ENCODE measurements at regions not wholly inside any gene's neighbourhood (a gene's known extent, or its start where the extent isn't known, plus 50 kb on each side); places are given as distances from the start of the nearest gene placed in this dataset.

- no peak for TF ChIP-seq EZH2phosphoT487 (IDR thresholded peaks at IDR 0.05; ENCODE audit: low read depth)
- TF ChIP-seq CTCF (IDR thresholded peaks at IDR 0.05; ENCODE audit: low read depth, low read length), result no peak
- Histone ChIP-seq H3K4me3 (ENCODE audit: low read length) (peak overlapping the region; percentile 66), H2AFZ (ENCODE audit: low read depth, low read length) (no peak overlapping the region), H4K20me1 (ENCODE audit: insufficient read depth, low read length) (0 out of 2 replicates have a peak, but pooled peaks cover 4% of the 10 kb centered on the region), H3K9ac (ENCODE audit: low read length) (no peak overlapping the region), H3K36me3 (replicated peaks; ENCODE audit: low read depth, low read length) (no peaks in the 10 kb centered on the region), H3K27me3 (ENCODE audit: low read depth, low read length) (peaks cover 6% of the 10 kb centered on the region), H3K4me2 (ENCODE audit: low read length) (peak overlapping the region; percentile 88), H3K27ac (ENCODE audit: low read length) (no peak overlapping the region), H3K4me1 (ENCODE audit: low read length) (peaks cover 25% of the 10 kb centered on the region), H3K79me2 (ENCODE audit: low read length) (no peaks in the 10 kb centered on the region), H3K9me3 (ENCODE audit: insufficient read depth, low read length) (no peaks in the 10 kb centered on the region)
These were observed 75.7 kb downstream of the PITPNM2 start for GRCh38 chr12:123075087-123075645.

- Histone ChIP-seq H3K9me3 (ENCODE audit: insufficient read depth, low read length) (no peaks in the 10 kb centered on the region), H3K79me2 (ENCODE audit: low read length) (no peaks in the 10 kb centered on the region), H3K4me2 (ENCODE audit: low read length) (no peak overlapping the region), H3K36me3 (replicated peaks; ENCODE audit: low read depth, low read length) (no peaks in the 10 kb centered on the region), H3K4me3 (ENCODE audit: low read length) (no peak overlapping the region), H3K4me1 (ENCODE audit: low read length) (peaks cover 25% of the 10 kb centered on the region), H3K27ac (ENCODE audit: low read length) (no peak overlapping the region), H3K27me3 (ENCODE audit: low read depth, low read length) (peaks cover 6% of the 10 kb centered on the region), H3K9ac (ENCODE audit: low read length) (no peak overlapping the region), H4K20me1 (ENCODE audit: insufficient read depth, low read length) (0 out of 2 replicates have a peak, but pooled peaks cover 4% of the 10 kb centered on the region), H2AFZ (ENCODE audit: low read depth, low read length) (no peak overlapping the region)
- no peak for TF ChIP-seq EZH2phosphoT487 (IDR thresholded peaks at IDR 0.05; ENCODE audit: low read depth)
- no peak for TF ChIP-seq CTCF (IDR thresholded peaks at IDR 0.05; ENCODE audit: low read depth, low read length)
These were observed 76.7 kb downstream of the PITPNM2 start for GRCh38 chr12:123073962-123074801.

GRCh38 chr12:123073292-123073691 is 77.6 kb downstream of the PITPNM2 start:
- TF ChIP-seq EZH2phosphoT487 (IDR thresholded peaks at IDR 0.05; ENCODE audit: low read depth), result no peak
- TF ChIP-seq CTCF (IDR thresholded peaks at IDR 0.05; ENCODE audit: low read depth, low read length), result no peak
- Histone ChIP-seq H3K9ac (ENCODE audit: low read length) (no peak overlapping the region), H3K27ac (ENCODE audit: low read length) (no peak overlapping the region), H3K36me3 (replicated peaks; ENCODE audit: low read depth, low read length) (no peaks in the 10 kb centered on the region), H2AFZ (ENCODE audit: low read depth, low read length) (no peak overlapping the region), H3K27me3 (ENCODE audit: low read depth, low read length) (peaks cover 6% of the 10 kb centered on the region), H3K4me2 (ENCODE audit: low read length) (no peak overlapping the region), H4K20me1 (ENCODE audit: insufficient read depth, low read length) (0 out of 2 replicates have a peak, but pooled peaks cover 4% of the 10 kb centered on the region), H3K4me3 (ENCODE audit: low read length) (no peak overlapping the region), H3K9me3 (ENCODE audit: insufficient read depth, low read length) (no peaks in the 10 kb centered on the region), H3K4me1 (ENCODE audit: low read length) (peaks cover 25% of the 10 kb centered on the region), H3K79me2 (ENCODE audit: low read length) (no peaks in the 10 kb centered on the region)

- H3K4me3 ChIP-seq (ENCODE audit: low read length), result no peak overlapping the region
- H3K36me3 ChIP-seq (replicated peaks; ENCODE audit: low read depth, low read length), result no peaks in the 10 kb centered on the region
- no peaks in the 10 kb centered on the region for H3K79me2 ChIP-seq (ENCODE audit: low read length)
- H3K27me3 ChIP-seq (ENCODE audit: low read depth, low read length), result peaks cover 6% of the 10 kb centered on the region
- H2AFZ ChIP-seq (ENCODE audit: low read depth, low read length), result no peak overlapping the region
- H3K9me3 ChIP-seq (ENCODE audit: insufficient read depth, low read length), result no peaks in the 10 kb centered on the region
- H3K9ac ChIP-seq (ENCODE audit: low read length), result no peak overlapping the region
- H3K4me2 ChIP-seq (ENCODE audit: low read length), result no peak overlapping the region
- H3K27ac ChIP-seq (ENCODE audit: low read length), result no peak overlapping the region
- H3K4me1 ChIP-seq (ENCODE audit: low read length), result peaks cover 18% of the 10 kb centered on the region
- TF ChIP-seq EZH2phosphoT487 (IDR thresholded peaks at IDR 0.05; ENCODE audit: low read depth) (no peak), CTCF (IDR thresholded peaks at IDR 0.05; ENCODE audit: low read depth, low read length) (no peak)
- 0 out of 2 replicates have a peak, but pooled peaks cover 4% of the 10 kb centered on the region for H4K20me1 ChIP-seq (ENCODE audit: insufficient read depth, low read length)
These were observed 79.0 kb downstream of the PITPNM2 start for GRCh38 chr12:123071857-123072256.

Measured in OCI-LY3 (cell line).